Prostate gland (tissue), 2 donors: ENCODE measurements at regions not wholly inside any gene's neighbourhood (a gene's known extent, or its start where the extent isn't known, plus 50 kb on each side); places are given as distances from the start of the nearest gene placed in this dataset.

Experiments used
- CTCF ChIP-seq, 4 experiments: fragments of 200-600 bp in 2 of 4; fragments of 450-650 bp in 2 of 4; sonication (generic) in 2 of 4; IDR thresholded peaks; 1 replicate in 3 of 4; 2 replicates in 1 of 4; pipeline ENCODE4 v1.5.1; 2016 to 2019; ENCODE audit warnings: antibody characterized with exemption in 4 of 4, mild to moderate bottlenecking in 2 of 4, moderate library complexity in 2 of 4
- POLR2AphosphoS5 ChIP-seq: sonication (generic); formaldehyde crosslinking; IDR thresholded peaks from one replicate; pipeline ENCODE4 v1.6.1; 2017; ENCODE audit warnings: antibody characterized with exemption

- TF ChIP-seq CTCF (IDR thresholded peaks at IDR 0.05): no peak
- no peak for TF ChIP-seq POLR2AphosphoS5
Measured at GRCh38 chr15:85878828-85879225, 84.1 kb upstream of the KLHL25 start.
